ENCODE measurements at regions not wholly inside any gene's neighbourhood (a gene's known extent, or its start where the extent isn't known, plus 50 kb on each side); places are given as distances from the start of the nearest gene placed in this dataset.
"Not testable (repeated sequence)": the region's sequence is repeated elsewhere in the genome, so short reads cannot be mapped to it uniquely, and the experiment has no call there.

GRCh38 chrX:36861601-36862000 lies 146.6 kb upstream of the FAM47C start:
- TF ChIP-seq ZFX (IDR thresholded peaks at IDR 0.05) (no peak), CTCF (conservative IDR thresholded peaks at IDR 0.05) (no peak)

GRCh38 chrX:36867143-36867542 lies 141.0 kb upstream of the FAM47C start:
- no peak overlapping the region for H3K27ac ChIP-seq
- peak; percentile 69 for TF ChIP-seq CTCF (conservative IDR thresholded peaks at IDR 0.05)
- TF ChIP-seq ZFX (IDR thresholded peaks at IDR 0.05) = no peak

More at GRCh38 chrX:36861601-36862000, 146.6 kb upstream of the FAM47C start:
- no peak overlapping the region for H3K27ac ChIP-seq

- TF ChIP-seq ZFX (IDR thresholded peaks at IDR 0.05) (no peak), CTCF (conservative IDR thresholded peaks at IDR 0.05) (no peak)
- no peak overlapping the region for H3K27ac ChIP-seq
Measured at GRCh38 chrX:36868592-36868991, 139.6 kb upstream of the FAM47C start.

- H3K27ac ChIP-seq = no peak overlapping the region
- TF ChIP-seq CTCF (conservative IDR thresholded peaks at IDR 0.05) (no peak), ZFX (IDR thresholded peaks at IDR 0.05) (no peak)
Measured at GRCh38 chrX:36869457-36869856, 138.7 kb upstream of the FAM47C start.

- H3K27ac ChIP-seq = no peak overlapping the region
- TF ChIP-seq CTCF (conservative IDR thresholded peaks at IDR 0.05) (no peak), ZFX (IDR thresholded peaks at IDR 0.05) (no peak)
Measured at GRCh38 chrX:36897690-36898089, 110.5 kb upstream of the FAM47C start.

- TF ChIP-seq CTCF (conservative IDR thresholded peaks at IDR 0.05) (peak; percentile 77), ZFX (IDR thresholded peaks at IDR 0.05) (no peak)
Measured at GRCh38 chrX:36898301-36898700, 109.9 kb upstream of the FAM47C start.

GRCh38 chrX:36904561-36904960 lies 103.6 kb upstream of the FAM47C start:
- not testable (repeated sequence) for H3K27ac ChIP-seq

More at GRCh38 chrX:36898301-36898700, 109.9 kb upstream of the FAM47C start:
- H3K27ac ChIP-seq = no peak overlapping the region

- no peak overlapping the region for H3K27ac ChIP-seq
- TF ChIP-seq ZFX (IDR thresholded peaks at IDR 0.05) = no peak
- peak; percentile 70 for TF ChIP-seq CTCF (conservative IDR thresholded peaks at IDR 0.05)
Measured at GRCh38 chrX:36908801-36909675, 99.1 kb upstream of the FAM47C start.
